ENCODE measurements at regions not wholly inside any gene's neighbourhood (a gene's known extent, or its start where the extent isn't known, plus 50 kb on each side); places are given as distances from the start of the nearest gene placed in this dataset.

DNA sequence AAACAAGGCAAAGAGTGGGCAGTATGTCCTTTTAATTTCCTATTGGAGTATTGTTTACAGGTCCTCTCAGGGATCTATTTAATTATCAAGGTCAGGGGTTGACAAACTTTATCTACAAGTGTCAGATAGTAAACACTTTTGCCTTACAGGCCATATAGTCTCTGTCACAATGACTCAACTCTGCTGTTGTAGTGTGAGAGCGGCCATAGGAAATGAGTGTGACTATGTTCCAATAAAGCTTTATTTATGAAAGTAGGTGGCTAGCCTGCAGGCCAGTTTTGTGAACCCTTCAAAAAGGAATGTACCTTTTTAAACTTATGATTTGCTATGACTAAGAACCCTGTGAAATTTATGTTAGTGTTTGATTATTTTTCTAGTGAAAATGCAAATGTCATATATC, 156.1 kb downstream of the GPAT3 start:
- DNase-seq = no peak

- DNase-seq = peak; percentile 6
These were observed 150.3 kb downstream of the GPAT3 start for GRCh38 chr4:83686166-83686565.

- DNase-seq = no peak
These were observed 143.8 kb downstream of the GPAT3 start for GRCh38 chr4:83679692-83680091.

GRCh38 chr4:83679254-83679653, 143.3 kb downstream of the GPAT3 start:
- no peak for DNase-seq

DNA sequence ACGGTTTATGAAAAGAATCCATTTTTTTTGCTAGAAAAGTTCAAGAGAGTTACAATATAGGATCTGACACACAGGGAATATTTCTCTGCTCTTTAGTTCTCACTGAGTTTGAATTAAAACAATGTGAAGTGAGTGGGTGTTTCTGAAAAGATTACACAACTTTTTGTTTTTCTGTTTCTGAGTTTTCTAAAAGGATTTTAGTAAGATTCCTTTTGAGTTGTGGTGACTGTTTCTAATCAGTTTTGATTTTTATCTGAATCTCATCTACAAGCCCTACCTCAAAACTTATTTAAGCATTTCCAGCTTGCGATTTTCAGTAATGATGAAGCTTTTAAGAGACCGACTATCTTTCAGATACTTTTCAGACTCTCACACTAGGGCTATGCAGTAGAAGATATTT, 141.7 kb downstream of the GPAT3 start:
- DNase-seq = no peak

DNA sequence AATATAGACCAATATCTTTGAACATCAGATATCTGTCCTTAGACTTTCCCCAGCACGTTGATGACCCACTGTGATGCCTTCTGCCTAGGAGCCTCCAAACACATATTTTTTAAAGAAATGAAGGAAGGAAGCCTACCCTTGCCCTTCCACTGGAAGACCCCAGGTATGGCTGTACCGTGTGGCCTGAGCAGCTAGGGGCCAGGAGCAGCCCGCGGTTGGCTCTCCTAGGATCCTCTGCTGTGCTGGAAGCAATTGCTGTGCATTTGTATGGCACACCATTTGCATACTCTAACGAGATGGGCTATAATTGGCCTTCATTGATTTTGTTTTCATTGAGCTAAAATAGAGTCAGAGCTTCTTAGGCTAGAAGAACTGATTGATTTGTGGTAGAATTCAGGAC, 128.8 kb downstream of the GPAT3 start:
- no peak for DNase-seq

- no peak for DNase-seq
These were observed 128.2 kb downstream of the GPAT3 start for GRCh38 chr4:83664071-83664470.

DNA sequence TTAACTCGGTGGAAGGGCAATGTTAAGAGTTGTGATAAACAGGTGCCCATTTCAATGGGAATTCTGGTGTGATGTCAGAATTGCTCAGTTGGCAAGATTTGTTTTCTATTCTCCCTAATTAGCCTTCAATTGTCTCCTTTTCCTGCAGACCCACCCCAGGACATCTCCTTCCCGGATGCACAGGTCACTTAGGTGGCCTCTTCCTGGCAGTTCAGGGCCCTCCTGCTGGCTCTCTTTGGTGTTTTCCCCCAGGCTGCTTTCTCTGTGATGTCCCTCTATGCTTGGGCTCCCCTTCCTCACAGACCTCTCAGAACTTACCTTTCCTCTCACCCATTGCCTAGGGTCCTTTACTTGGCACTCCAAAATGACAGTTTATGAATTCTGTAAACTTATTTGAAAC, 126.3 kb downstream of the GPAT3 start:
- no peak for DNase-seq

DNA sequence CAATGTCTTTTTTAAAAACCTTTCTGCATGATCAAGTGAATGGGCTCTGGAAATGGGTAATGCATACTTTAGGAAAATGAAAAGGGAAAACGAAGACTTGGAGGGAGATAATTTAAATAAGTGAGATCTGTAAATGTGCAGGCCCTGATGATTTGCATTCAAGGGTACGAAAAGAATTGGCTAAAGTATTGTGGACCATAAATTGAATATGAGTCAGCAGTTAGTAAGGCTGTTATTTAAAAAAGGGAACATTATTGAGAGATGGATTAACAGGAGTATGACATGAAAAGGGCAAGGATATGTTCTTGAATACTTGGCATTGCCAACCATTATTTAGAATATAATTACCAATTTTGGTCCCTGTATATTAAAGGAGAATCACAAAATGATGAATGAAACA, 125.5 kb downstream of the GPAT3 start:
- DNase-seq = no peak

DNA sequence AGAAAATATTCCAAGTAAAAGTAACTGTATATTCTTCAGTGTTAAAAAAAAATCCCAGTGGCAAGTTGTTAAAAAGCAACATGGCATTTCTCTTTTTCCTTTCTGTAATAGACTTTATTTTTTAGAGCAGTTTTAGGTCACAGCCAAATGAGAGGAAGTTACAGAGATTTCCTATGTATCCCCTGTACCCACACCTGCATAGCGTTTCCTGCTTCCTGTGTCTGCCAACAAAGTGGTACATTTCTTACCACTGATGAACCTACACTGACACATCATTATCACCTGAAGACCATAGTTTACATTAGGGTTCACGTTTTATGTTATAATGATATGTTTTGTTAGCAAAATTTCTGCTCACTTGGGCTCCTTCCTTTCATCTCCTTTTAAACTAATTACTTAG, 124.7 kb downstream of the GPAT3 start:
- no peak for DNase-seq

DNA sequence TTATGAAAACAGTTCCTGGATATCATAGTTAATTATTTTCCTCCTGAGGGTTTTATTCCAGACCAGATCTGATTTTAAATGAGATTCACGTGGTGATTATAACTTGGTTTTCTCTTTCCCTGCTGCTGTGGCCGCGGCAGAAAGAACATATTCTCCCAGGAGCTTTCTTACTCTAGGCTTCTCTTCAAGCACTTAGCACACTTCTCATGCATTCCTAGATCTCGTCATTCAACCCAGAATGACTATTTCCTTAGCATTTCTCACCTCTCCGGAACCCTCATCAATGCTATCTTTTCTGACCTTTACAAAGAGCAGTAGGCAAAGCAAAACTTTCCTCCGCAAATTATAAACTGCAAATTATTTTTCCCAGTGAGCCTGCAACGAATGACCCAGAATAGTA, 122.9 kb downstream of the GPAT3 start:
- no peak for DNase-seq

DNA sequence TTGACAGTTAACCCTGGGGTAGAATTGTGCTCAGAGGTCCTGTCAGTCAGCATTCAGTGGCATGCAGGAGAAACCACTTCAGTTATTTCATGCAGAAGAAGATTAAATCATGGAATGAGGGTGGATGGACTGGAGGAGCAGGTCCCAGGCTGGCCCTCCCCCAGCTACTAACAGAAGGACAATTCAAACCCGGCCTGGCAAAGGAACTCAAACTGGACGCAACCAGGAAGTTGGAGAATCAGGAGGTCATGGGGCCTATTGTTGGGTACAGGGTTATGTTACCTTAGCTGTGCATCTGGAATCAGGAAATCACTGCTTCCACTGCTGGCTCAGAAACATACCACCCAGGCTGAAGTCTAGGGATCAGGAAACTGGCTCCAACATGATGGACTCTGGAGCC, 121.4 kb downstream of the GPAT3 start:
- DNase-seq = no peak
